ENCODE measurements at regions not wholly inside any gene's neighbourhood (a gene's known extent, or its start where the extent isn't known, plus 50 kb on each side); places are given as distances from the start of the nearest gene placed in this dataset.
"Not testable (repeated sequence)": the region's sequence is repeated elsewhere in the genome, so short reads cannot be mapped to it uniquely, and the experiment has no call there.

GRCh38 chr7:63874242-63874641, 124.4 kb upstream of the ZNF722 start:
- not testable (repeated sequence) for TF ChIP-seq POLR2A, CTCF (IDR thresholded peaks at IDR 0.05)
